ENCODE measurements at regions not wholly inside any gene's neighbourhood (a gene's known extent, or its start where the extent isn't known, plus 50 kb on each side); places are given as distances from the start of the nearest gene placed in this dataset.

DNA sequence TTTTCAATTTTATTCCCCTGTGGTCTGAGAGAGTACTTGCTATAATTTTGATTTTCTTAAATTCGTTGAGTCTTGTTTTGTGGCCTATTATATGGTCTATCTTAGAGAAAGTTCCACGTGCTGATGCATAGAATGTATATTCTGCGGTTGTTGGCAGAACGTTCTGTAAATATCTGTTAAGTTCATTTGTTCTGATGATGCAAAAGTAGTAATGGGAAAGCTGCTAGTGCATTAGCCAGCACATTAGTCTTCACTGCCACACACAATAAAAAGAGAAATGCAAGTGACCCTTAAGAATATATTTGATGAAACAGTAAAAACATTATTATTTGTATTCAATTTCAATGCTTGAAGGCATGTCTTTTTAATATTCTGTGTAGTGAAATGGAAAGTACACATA, 84.8 kb downstream of the GTPBP8 start:
- TF ChIP-seq EZH2 (IDR thresholded peaks at IDR 0.05; ENCODE audit: low read length): no peak
- TF ChIP-seq, protein P1, sequence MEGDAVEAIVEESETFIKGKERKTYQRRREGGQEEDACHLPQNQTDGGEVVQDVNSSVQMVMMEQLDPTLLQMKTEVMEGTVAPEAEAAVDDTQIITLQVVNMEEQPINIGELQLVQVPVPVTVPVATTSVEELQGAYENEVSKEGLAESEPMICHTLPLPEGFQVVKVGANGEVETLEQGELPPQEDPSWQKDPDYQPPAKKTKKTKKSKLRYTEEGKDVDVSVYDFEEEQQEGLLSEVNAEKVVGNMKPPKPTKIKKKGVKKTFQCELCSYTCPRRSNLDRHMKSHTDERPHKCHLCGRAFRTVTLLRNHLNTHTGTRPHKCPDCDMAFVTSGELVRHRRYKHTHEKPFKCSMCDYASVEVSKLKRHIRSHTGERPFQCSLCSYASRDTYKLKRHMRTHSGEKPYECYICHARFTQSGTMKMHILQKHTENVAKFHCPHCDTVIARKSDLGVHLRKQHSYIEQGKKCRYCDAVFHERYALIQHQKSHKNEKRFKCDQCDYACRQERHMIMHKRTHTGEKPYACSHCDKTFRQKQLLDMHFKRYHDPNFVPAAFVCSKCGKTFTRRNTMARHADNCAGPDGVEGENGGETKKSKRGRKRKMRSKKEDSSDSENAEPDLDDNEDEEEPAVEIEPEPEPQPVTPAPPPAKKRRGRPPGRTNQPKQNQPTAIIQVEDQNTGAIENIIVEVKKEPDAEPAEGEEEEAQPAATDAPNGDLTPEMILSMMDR (optimal IDR thresholded peaks at IDR 0.05 in 1 of 3, IDR thresholded peaks at IDR 0.05 in 1 of 3, conservative IDR thresholded peaks at IDR 0.05 in 1 of 3; ENCODE audit: extremely low read depth in 1 of 3, insufficient read depth in 2 of 3, low read length in 3 of 3): no peak
